ENCODE measurements at regions not wholly inside any gene's neighbourhood (a gene's known extent, or its start where the extent isn't known, plus 50 kb on each side); places are given as distances from the start of the nearest gene placed in this dataset.

- H3K36me3 ChIP-seq (ENCODE audit: control insufficient read depth, insufficient read depth, low read length): no peaks in the 10 kb centered on the region
- H3K9ac ChIP-seq (ENCODE audit: low read length): no peak overlapping the region
- H3K4me1 ChIP-seq (ENCODE audit: control insufficient read depth, insufficient read depth, low read length): no peaks in the 10 kb centered on the region
- no peak overlapping the region for H3K4me3 ChIP-seq (ENCODE audit: low read depth, low read length)
- H3K9me3 ChIP-seq (ENCODE audit: control insufficient read depth, insufficient read depth, low read depth, low read length): peaks cover 8% of the 10 kb centered on the region
- H3K27me3 ChIP-seq (ENCODE audit: control insufficient read depth, insufficient read depth, low read length): no peaks in the 10 kb centered on the region
- H3K27ac ChIP-seq (ENCODE audit: low read depth, low read length): no peak overlapping the region
These were observed 277.1 kb upstream of the CCDC54 start for GRCh38 chr3:107100137-107100536.

GRCh38 chr3:107100573-107100972 lies 276.7 kb upstream of the CCDC54 start:
- Histone ChIP-seq H3K36me3 (ENCODE audit: control insufficient read depth, insufficient read depth, low read length) (no peaks in the 10 kb centered on the region), H3K9me3 (ENCODE audit: control insufficient read depth, insufficient read depth, low read depth, low read length) (peaks cover 13% of the 10 kb centered on the region), H3K27ac (ENCODE audit: low read depth, low read length) (no peak overlapping the region), H3K27me3 (ENCODE audit: control insufficient read depth, insufficient read depth, low read length) (no peaks in the 10 kb centered on the region), H3K4me3 (ENCODE audit: low read depth, low read length) (no peak overlapping the region), H3K4me1 (ENCODE audit: control insufficient read depth, insufficient read depth, low read length) (no peaks in the 10 kb centered on the region), H3K9ac (ENCODE audit: low read length) (no peak overlapping the region)

- H3K9me3 ChIP-seq (ENCODE audit: control insufficient read depth, insufficient read depth, low read depth, low read length): peaks cover 15% of the 10 kb centered on the region
- no peak overlapping the region for H3K4me3 ChIP-seq (ENCODE audit: low read depth, low read length)
- no peaks in the 10 kb centered on the region for H3K4me1 ChIP-seq (ENCODE audit: control insufficient read depth, insufficient read depth, low read length)
- H3K27ac ChIP-seq (ENCODE audit: low read depth, low read length): no peak overlapping the region
- no peaks in the 10 kb centered on the region for H3K36me3 ChIP-seq (ENCODE audit: control insufficient read depth, insufficient read depth, low read length)
- no peaks in the 10 kb centered on the region for H3K27me3 ChIP-seq (ENCODE audit: control insufficient read depth, insufficient read depth, low read length)
- H3K9ac ChIP-seq (ENCODE audit: low read length): no peak overlapping the region
These were observed 273.5 kb upstream of the CCDC54 start for GRCh38 chr3:107103786-107104185.

GRCh38 chr3:107106316-107106715 lies 270.9 kb upstream of the CCDC54 start:
- H3K27ac ChIP-seq (ENCODE audit: low read depth, low read length): no peak overlapping the region
- no peaks in the 10 kb centered on the region for H3K27me3 ChIP-seq (ENCODE audit: control insufficient read depth, insufficient read depth, low read length)
- no peak overlapping the region for H3K9ac ChIP-seq (ENCODE audit: low read length)
- H3K4me3 ChIP-seq (ENCODE audit: low read depth, low read length): no peak overlapping the region
- H3K36me3 ChIP-seq (ENCODE audit: control insufficient read depth, insufficient read depth, low read length): no peaks in the 10 kb centered on the region
- H3K9me3 ChIP-seq (ENCODE audit: control insufficient read depth, insufficient read depth, low read depth, low read length): peaks cover 15% of the 10 kb centered on the region
- H3K4me1 ChIP-seq (ENCODE audit: control insufficient read depth, insufficient read depth, low read length): no peaks in the 10 kb centered on the region

- H3K27ac ChIP-seq (ENCODE audit: low read depth, low read length): no peak overlapping the region
- peaks cover 15% of the 10 kb centered on the region for H3K9me3 ChIP-seq (ENCODE audit: control insufficient read depth, insufficient read depth, low read depth, low read length)
These were observed 270.3 kb upstream of the CCDC54 start for GRCh38 chr3:107106907-107107306.

GRCh38 chr3:107110596-107111305 lies 266.5 kb upstream of the CCDC54 start:
- Histone ChIP-seq H3K4me3 (ENCODE audit: low read depth, low read length) (no peak overlapping the region), H3K9me3 (ENCODE audit: control insufficient read depth, insufficient read depth, low read depth, low read length) (0 out of 2 replicates have a peak, but pooled peaks cover 3% of the 10 kb centered on the region), H3K27ac (ENCODE audit: low read depth, low read length) (no peak overlapping the region)

More at GRCh38 chr3:107106907-107107306, 270.3 kb upstream of the CCDC54 start:
- H3K36me3 ChIP-seq (ENCODE audit: control insufficient read depth, insufficient read depth, low read length): no peaks in the 10 kb centered on the region
- no peak overlapping the region for H3K4me3 ChIP-seq (ENCODE audit: low read depth, low read length)
- H3K27me3 ChIP-seq (ENCODE audit: control insufficient read depth, insufficient read depth, low read length): no peaks in the 10 kb centered on the region
- no peak overlapping the region for H3K9ac ChIP-seq (ENCODE audit: low read length)
- H3K4me1 ChIP-seq (ENCODE audit: control insufficient read depth, insufficient read depth, low read length): no peaks in the 10 kb centered on the region

GRCh38 chr3:107111872-107112271 lies 265.4 kb upstream of the CCDC54 start:
- Histone ChIP-seq H3K9me3 (ENCODE audit: control insufficient read depth, insufficient read depth, low read depth, low read length) (0 out of 2 replicates have a peak, but pooled peaks cover 3% of the 10 kb centered on the region), H3K36me3 (ENCODE audit: control insufficient read depth, insufficient read depth, low read length) (no peaks in the 10 kb centered on the region), H3K27me3 (ENCODE audit: control insufficient read depth, insufficient read depth, low read length) (no peaks in the 10 kb centered on the region), H3K27ac (ENCODE audit: low read depth, low read length) (no peak overlapping the region), H3K9ac (ENCODE audit: low read length) (no peak overlapping the region), H3K4me3 (ENCODE audit: low read depth, low read length) (no peak overlapping the region), H3K4me1 (ENCODE audit: control insufficient read depth, insufficient read depth, low read length) (no peaks in the 10 kb centered on the region)

More at GRCh38 chr3:107110596-107111305, 266.5 kb upstream of the CCDC54 start:
- no peaks in the 10 kb centered on the region for H3K36me3 ChIP-seq (ENCODE audit: control insufficient read depth, insufficient read depth, low read length)
- no peaks in the 10 kb centered on the region for H3K4me1 ChIP-seq (ENCODE audit: control insufficient read depth, insufficient read depth, low read length)
- H3K27me3 ChIP-seq (ENCODE audit: control insufficient read depth, insufficient read depth, low read length): no peaks in the 10 kb centered on the region
- H3K9ac ChIP-seq (ENCODE audit: low read length): no peak overlapping the region

- no peak overlapping the region for H3K27ac ChIP-seq (ENCODE audit: low read depth, low read length)
- no peak overlapping the region for H3K9ac ChIP-seq (ENCODE audit: low read length)
- H3K4me3 ChIP-seq (ENCODE audit: low read depth, low read length): no peak overlapping the region
- 0 out of 2 replicates have a peak, but pooled peaks cover 3% of the 10 kb centered on the region for H3K9me3 ChIP-seq (ENCODE audit: control insufficient read depth, insufficient read depth, low read depth, low read length)
- H3K4me1 ChIP-seq (ENCODE audit: control insufficient read depth, insufficient read depth, low read length): no peaks in the 10 kb centered on the region
- H3K27me3 ChIP-seq (ENCODE audit: control insufficient read depth, insufficient read depth, low read length): no peaks in the 10 kb centered on the region
- no peaks in the 10 kb centered on the region for H3K36me3 ChIP-seq (ENCODE audit: control insufficient read depth, insufficient read depth, low read length)
These were observed 264.9 kb upstream of the CCDC54 start for GRCh38 chr3:107112356-107112755.

GRCh38 chr3:107116251-107116650 lies 261.0 kb upstream of the CCDC54 start:
- Histone ChIP-seq H3K9ac (ENCODE audit: low read length) (no peak overlapping the region), H3K9me3 (ENCODE audit: control insufficient read depth, insufficient read depth, low read depth, low read length) (no peaks in the 10 kb centered on the region), H3K27ac (ENCODE audit: low read depth, low read length) (no peak overlapping the region), H3K4me3 (ENCODE audit: low read depth, low read length) (no peak overlapping the region), H3K4me1 (ENCODE audit: control insufficient read depth, insufficient read depth, low read length) (peaks cover 3% of the 10 kb centered on the region; the same call in 1 of the 2 replicates), H3K27me3 (ENCODE audit: control insufficient read depth, insufficient read depth, low read length) (no peaks in the 10 kb centered on the region), H3K36me3 (ENCODE audit: control insufficient read depth, insufficient read depth, low read length) (no peaks in the 10 kb centered on the region)

GRCh38 chr3:107117156-107117555 lies 260.1 kb upstream of the CCDC54 start:
- no peaks in the 10 kb centered on the region for H3K9me3 ChIP-seq (ENCODE audit: control insufficient read depth, insufficient read depth, low read depth, low read length)
- H3K4me3 ChIP-seq (ENCODE audit: low read depth, low read length): no peak overlapping the region
- no peaks in the 10 kb centered on the region for H3K27me3 ChIP-seq (ENCODE audit: control insufficient read depth, insufficient read depth, low read length)
- no peak overlapping the region for H3K9ac ChIP-seq (ENCODE audit: low read length)
- no peak overlapping the region for H3K27ac ChIP-seq (ENCODE audit: low read depth, low read length)
- H3K36me3 ChIP-seq (ENCODE audit: control insufficient read depth, insufficient read depth, low read length): no peaks in the 10 kb centered on the region
- peaks cover 3% of the 10 kb centered on the region; the same call in 1 of the 2 replicates for H3K4me1 ChIP-seq (ENCODE audit: control insufficient read depth, insufficient read depth, low read length)

GRCh38 chr3:107117922-107118536 lies 259.2 kb upstream of the CCDC54 start:
- Histone ChIP-seq H3K9me3 (ENCODE audit: control insufficient read depth, insufficient read depth, low read depth, low read length) (no peaks in the 10 kb centered on the region), H3K27me3 (ENCODE audit: control insufficient read depth, insufficient read depth, low read length) (no peaks in the 10 kb centered on the region), H3K4me3 (ENCODE audit: low read depth, low read length) (no peak overlapping the region), H3K27ac (ENCODE audit: low read depth, low read length) (no peak overlapping the region), H3K9ac (ENCODE audit: low read length) (no peak overlapping the region), H3K36me3 (ENCODE audit: control insufficient read depth, insufficient read depth, low read length) (no peaks in the 10 kb centered on the region), H3K4me1 (ENCODE audit: control insufficient read depth, insufficient read depth, low read length) (peaks cover 3% of the 10 kb centered on the region; the same call in 1 of the 2 replicates)

Measured in HUES6 (cell line).